ENCODE measurements at regions not wholly inside any gene's neighbourhood (a gene's known extent, or its start where the extent isn't known, plus 50 kb on each side); places are given as distances from the start of the nearest gene placed in this dataset.

DNA sequence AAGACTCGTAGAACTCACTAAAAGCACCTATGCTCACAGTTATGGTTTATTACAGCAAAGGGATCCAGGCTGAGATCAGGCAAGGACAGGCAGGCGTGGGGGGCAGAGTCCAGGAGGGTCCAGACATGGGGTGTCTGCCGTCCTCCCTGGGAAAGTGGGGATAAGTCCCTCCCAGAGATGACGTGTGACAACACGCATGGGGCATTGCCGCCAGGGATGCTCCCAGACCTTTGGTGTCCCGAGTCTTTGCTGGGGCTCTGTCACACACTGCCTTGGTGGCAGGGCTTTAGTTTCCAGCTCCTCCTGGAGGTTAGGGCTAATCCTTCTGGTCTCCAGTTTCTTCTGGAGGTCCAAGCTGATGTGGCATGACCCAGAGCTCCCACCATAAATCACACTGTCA is 226.7 kb downstream of the CTTN start:
- H3K4me2 ChIP-seq (ENCODE audit: low read depth, low read length): no peak overlapping the region
- FAIRE-seq (no peak), ATAC-seq (no peak), DNase-seq (ENCODE audit: low spot score) (no peak)
- peaks cover 4% of the 10 kb centered on the region; the same call in 1 of the 2 replicates for H4K20me1 ChIP-seq (ENCODE audit: insufficient read depth, low read length)
- H3K27me3 ChIP-seq (ENCODE audit: control insufficient read depth in 1 of 2, insufficient read depth in 2 of 2, low read length in 2 of 2): no peaks in the 10 kb centered on the region
- H3K9ac ChIP-seq (ENCODE audit: insufficient read depth, low read depth, low read length): no peak overlapping the region
- H3K4me1 ChIP-seq (ENCODE audit: insufficient read depth, low read length): peaks cover 21% of the 10 kb centered on the region
- CTCF ChIA-PET (ENCODE audit: low intra/inter-chr PET ratio, low total read pairs): no interaction called here
- POLR2A ChIA-PET: no interaction called here
- intact Hi-C loops (cut with micrococcal nuclease; ENCODE audit: unreplicated experiment) (no loop called here), in situ Hi-C loops (cut with HindIII; ENCODE audit: extremely low pct_ligation_motif_present, low pct_unique_long_range_greater_than_20kb) (no loop called here)
- H3K27ac ChIP-seq (ENCODE audit: extremely low read length, insufficient read depth, low read length): no peak overlapping the region
- 97% methylated on average over 4 of the region's 7 CpGs for WGBS (ENCODE audit: low lambda C conversion rate)
- BruUV-seq (replicated peaks): no TSS peak
- no peaks in the 10 kb centered on the region for H3K36me3 ChIP-seq (replicated peaks in 1 of 2; ENCODE audit: control insufficient read depth in 1 of 2, insufficient read depth in 2 of 2, low read length in 2 of 2)
- H3K4me3 ChIP-seq (replicated peaks in 1 of 3; ENCODE audit: insufficient read depth in 1 of 3, low read depth in 2 of 3, low read length in 3 of 3): no peak overlapping the region
- H2AFZ ChIP-seq (ENCODE audit: low read length): no peak overlapping the region
- H3K79me2 ChIP-seq (ENCODE audit: insufficient read depth, low read length): no peaks in the 10 kb centered on the region
- no peak for TF ChIP-seq TMF1 (CRISPR knock-in tag; IDR thresholded peaks at IDR 0.05; ENCODE audit: low read depth)
- TF ChIP-seq KLF16 (CRISPR knock-in tag; IDR thresholded peaks at IDR 0.05): no peak
- no peak for TF ChIP-seq RELA (CRISPR knock-in tag; IDR thresholded peaks at IDR 0.05)
- no peak for TF ChIP-seq ZNF780A (CRISPR knock-in tag; IDR thresholded peaks at IDR 0.05)
- no peak for TF ChIP-seq MBNL3 (CRISPR knock-in tag; conservative IDR thresholded peaks at IDR 0.05)
- no peak for TF ChIP-seq XBP1 (CRISPR knock-in tag; IDR thresholded peaks at IDR 0.05)
- no peak for TF ChIP-seq ZNF143 (CRISPR knock-in tag; IDR thresholded peaks at IDR 0.05)
- no peak for TF ChIP-seq JARID2 (CRISPR knock-in tag; IDR thresholded peaks at IDR 0.05; ENCODE audit: insufficient replicate concordance)
- TF ChIP-seq, protein P1, sequence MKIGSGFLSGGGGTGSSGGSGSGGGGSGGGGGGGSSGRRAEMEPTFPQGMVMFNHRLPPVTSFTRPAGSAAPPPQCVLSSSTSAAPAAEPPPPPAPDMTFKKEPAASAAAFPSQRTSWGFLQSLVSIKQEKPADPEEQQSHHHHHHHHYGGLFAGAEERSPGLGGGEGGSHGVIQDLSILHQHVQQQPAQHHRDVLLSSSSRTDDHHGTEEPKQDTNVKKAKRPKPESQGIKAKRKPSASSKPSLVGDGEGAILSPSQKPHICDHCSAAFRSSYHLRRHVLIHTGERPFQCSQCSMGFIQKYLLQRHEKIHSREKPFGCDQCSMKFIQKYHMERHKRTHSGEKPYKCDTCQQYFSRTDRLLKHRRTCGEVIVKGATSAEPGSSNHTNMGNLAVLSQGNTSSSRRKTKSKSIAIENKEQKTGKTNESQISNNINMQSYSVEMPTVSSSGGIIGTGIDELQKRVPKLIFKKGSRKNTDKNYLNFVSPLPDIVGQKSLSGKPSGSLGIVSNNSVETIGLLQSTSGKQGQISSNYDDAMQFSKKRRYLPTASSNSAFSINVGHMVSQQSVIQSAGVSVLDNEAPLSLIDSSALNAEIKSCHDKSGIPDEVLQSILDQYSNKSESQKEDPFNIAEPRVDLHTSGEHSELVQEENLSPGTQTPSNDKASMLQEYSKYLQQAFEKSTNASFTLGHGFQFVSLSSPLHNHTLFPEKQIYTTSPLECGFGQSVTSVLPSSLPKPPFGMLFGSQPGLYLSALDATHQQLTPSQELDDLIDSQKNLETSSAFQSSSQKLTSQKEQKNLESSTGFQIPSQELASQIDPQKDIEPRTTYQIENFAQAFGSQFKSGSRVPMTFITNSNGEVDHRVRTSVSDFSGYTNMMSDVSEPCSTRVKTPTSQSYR (CRISPR knock-in tag; IDR thresholded peaks at IDR 0.05; ENCODE audit: borderline replicate concordance): no peak
- TF ChIP-seq, protein P2, sequence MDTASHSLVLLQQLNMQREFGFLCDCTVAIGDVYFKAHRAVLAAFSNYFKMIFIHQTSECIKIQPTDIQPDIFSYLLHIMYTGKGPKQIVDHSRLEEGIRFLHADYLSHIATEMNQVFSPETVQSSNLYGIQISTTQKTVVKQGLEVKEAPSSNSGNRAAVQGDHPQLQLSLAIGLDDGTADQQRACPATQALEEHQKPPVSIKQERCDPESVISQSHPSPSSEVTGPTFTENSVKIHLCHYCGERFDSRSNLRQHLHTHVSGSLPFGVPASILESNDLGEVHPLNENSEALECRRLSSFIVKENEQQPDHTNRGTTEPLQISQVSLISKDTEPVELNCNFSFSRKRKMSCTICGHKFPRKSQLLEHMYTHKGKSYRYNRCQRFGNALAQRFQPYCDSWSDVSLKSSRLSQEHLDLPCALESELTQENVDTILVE (CRISPR knock-in tag; IDR thresholded peaks at IDR 0.05): no peak
- TF ChIP-seq ZNF567 (CRISPR knock-in tag; IDR thresholded peaks at IDR 0.05; ENCODE audit: borderline replicate concordance): no peak
- no peak for TF ChIP-seq MIER2 (CRISPR knock-in tag; IDR thresholded peaks at IDR 0.05)
- no peak for TF ChIP-seq SOX5 (CRISPR knock-in tag; IDR thresholded peaks at IDR 0.05; ENCODE audit: borderline replicate concordance)
- TF ChIP-seq, protein P3, sequence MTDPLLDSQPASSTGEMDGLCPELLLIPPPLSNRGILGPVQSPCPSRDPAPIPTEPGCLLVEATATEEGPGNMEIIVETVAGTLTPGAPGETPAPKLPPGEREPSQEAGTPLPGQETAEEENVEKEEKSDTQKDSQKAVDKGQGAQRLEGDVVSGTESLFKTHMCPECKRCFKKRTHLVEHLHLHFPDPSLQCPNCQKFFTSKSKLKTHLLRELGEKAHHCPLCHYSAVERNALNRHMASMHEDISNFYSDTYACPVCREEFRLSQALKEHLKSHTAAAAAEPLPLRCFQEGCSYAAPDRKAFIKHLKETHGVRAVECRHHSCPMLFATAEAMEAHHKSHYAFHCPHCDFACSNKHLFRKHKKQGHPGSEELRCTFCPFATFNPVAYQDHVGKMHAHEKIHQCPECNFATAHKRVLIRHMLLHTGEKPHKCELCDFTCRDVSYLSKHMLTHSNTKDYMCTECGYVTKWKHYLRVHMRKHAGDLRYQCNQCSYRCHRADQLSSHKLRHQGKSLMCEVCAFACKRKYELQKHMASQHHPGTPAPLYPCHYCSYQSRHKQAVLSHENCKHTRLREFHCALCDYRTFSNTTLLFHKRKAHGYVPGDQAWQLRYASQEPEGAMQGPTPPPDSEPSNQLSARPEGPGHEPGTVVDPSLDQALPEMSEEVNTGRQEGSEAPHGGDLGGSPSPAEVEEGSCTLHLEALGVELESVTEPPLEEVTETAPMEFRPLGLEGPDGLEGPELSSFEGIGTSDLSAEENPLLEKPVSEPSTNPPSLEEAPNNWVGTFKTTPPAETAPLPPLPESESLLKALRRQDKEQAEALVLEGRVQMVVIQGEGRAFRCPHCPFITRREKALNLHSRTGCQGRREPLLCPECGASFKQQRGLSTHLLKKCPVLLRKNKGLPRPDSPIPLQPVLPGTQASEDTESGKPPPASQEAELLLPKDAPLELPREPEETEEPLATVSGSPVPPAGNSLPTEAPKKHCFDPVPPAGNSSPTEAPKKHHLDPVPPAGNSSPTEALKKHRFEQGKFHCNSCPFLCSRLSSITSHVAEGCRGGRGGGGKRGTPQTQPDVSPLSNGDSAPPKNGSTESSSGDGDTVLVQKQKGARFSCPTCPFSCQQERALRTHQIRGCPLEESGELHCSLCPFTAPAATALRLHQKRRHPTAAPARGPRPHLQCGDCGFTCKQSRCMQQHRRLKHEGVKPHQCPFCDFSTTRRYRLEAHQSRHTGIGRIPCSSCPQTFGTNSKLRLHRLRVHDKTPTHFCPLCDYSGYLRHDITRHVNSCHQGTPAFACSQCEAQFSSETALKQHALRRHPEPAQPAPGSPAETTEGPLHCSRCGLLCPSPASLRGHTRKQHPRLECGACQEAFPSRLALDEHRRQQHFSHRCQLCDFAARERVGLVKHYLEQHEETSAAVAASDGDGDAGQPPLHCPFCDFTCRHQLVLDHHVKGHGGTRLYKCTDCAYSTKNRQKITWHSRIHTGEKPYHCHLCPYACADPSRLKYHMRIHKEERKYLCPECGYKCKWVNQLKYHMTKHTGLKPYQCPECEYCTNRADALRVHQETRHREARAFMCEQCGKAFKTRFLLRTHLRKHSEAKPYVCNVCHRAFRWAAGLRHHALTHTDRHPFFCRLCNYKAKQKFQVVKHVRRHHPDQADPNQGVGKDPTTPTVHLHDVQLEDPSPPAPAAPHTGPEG (CRISPR knock-in tag; IDR thresholded peaks at IDR 0.05): no peak
- TF ChIP-seq ZNF20 (CRISPR knock-in tag; IDR thresholded peaks at IDR 0.05): no peak
- H3K9me3 ChIP-seq (ENCODE audit: low read length): no peaks in the 10 kb centered on the region; the same call in 1 of the 2 replicates
